ENCODE measurements at regions not wholly inside any gene's neighbourhood (a gene's known extent, or its start where the extent isn't known, plus 50 kb on each side); places are given as distances from the start of the nearest gene placed in this dataset.

DNA sequence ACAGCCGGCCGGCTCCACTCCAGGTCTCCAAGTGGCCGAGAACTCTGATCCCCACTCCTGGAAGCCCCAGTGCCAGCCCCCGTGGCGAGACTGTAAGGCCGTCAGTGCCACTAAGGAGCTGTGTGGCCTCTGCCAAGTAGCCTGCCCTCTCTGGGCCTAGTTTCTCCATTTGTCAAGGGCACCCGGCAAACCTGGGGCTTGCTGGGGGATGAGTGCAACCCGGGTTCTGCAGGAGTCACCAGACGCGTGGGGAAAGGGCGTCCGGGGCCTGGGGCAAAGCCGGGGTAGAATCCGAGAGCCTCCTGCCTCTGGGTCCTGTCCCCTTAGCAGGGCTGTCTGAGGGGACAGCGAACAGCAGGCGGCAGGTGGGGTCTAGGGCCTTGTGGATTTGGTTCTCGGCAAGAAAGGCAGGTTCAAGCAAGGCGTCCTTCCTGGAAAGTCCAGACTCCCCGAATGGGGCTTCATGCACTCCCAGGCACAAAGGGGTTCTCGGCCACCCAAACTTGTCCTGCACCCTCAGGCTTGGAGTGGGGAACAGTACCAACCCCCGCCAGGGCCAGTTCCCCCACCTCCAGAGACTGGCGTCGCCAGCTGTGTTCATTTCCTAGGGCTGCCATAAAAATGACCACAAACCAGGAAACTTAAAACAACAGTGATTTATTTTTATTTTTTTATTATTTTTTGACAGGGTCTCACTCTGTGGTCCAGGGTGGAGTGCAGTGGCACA lies 56.0 kb downstream of the NCOR2 start:
- TF ChIP-seq POLR2A (IDR thresholded peaks at IDR 0.05) (no peak), CTCF (IDR thresholded peaks at IDR 0.05) (no peak)
